ENCODE measurements at regions not wholly inside any gene's neighbourhood (a gene's known extent, or its start where the extent isn't known, plus 50 kb on each side); places are given as distances from the start of the nearest gene placed in this dataset.

- H3K4me3 ChIP-seq (ENCODE audit: low read depth, low read length): no peak overlapping the region
- TF ChIP-seq, protein P1, sequence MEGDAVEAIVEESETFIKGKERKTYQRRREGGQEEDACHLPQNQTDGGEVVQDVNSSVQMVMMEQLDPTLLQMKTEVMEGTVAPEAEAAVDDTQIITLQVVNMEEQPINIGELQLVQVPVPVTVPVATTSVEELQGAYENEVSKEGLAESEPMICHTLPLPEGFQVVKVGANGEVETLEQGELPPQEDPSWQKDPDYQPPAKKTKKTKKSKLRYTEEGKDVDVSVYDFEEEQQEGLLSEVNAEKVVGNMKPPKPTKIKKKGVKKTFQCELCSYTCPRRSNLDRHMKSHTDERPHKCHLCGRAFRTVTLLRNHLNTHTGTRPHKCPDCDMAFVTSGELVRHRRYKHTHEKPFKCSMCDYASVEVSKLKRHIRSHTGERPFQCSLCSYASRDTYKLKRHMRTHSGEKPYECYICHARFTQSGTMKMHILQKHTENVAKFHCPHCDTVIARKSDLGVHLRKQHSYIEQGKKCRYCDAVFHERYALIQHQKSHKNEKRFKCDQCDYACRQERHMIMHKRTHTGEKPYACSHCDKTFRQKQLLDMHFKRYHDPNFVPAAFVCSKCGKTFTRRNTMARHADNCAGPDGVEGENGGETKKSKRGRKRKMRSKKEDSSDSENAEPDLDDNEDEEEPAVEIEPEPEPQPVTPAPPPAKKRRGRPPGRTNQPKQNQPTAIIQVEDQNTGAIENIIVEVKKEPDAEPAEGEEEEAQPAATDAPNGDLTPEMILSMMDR (IDR thresholded peaks at IDR 0.05; ENCODE audit: insufficient read depth, low read depth, low read length): no peak
- no peak for DNase-seq (ENCODE audit: low read depth)
Measured at GRCh38 chr11:115889712-115890111, 385.5 kb upstream of the CADM1 start.

DNA sequence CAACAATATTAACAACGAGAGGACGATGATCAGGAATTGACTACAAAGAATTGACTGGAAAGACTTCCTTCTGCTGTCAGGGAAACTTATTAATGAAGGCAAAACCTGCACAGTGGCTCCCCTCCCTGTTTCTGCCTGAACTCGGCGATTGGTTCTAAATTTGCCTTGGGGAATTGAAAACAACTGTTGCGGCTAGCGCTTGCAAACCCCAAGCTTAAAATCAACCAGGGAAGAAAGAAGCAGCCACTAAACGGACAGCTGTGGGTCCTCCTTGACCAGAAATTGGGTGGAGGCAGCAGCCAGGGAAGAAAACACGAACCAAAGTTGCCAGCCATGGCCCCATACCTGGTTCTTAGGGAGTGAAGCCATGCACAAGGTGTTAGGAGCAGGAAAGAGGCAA is 383.5 kb upstream of the CADM1 start:
- TF ChIP-seq, protein P1 (IDR thresholded peaks at IDR 0.05; ENCODE audit: insufficient read depth, low read depth, low read length): no peak
- H3K4me3 ChIP-seq (ENCODE audit: low read depth, low read length): no peak overlapping the region
- DNase-seq (ENCODE audit: low read depth): no peak

- TF ChIP-seq, protein P1 (IDR thresholded peaks at IDR 0.05; ENCODE audit: insufficient read depth, low read depth, low read length): no peak
- H3K4me3 ChIP-seq (ENCODE audit: low read depth, low read length): no peak overlapping the region
- no peak for DNase-seq (ENCODE audit: low read depth)
Measured at GRCh38 chr11:115887316-115887715, 383.1 kb upstream of the CADM1 start.

- TF ChIP-seq, protein P1 (IDR thresholded peaks at IDR 0.05; ENCODE audit: insufficient read depth, low read depth, low read length): no peak
- no peak for DNase-seq (ENCODE audit: low read depth)
- H3K4me3 ChIP-seq (ENCODE audit: low read depth, low read length): no peak overlapping the region
Measured at GRCh38 chr11:115886422-115886733, 382.2 kb upstream of the CADM1 start.

GRCh38 chr11:115885535-115886421 is 381.6 kb upstream of the CADM1 start:
- TF ChIP-seq, protein P1 (IDR thresholded peaks at IDR 0.05; ENCODE audit: insufficient read depth, low read depth, low read length): no peak
- H3K4me3 ChIP-seq (ENCODE audit: low read depth, low read length): no peak overlapping the region
- DNase-seq (ENCODE audit: low read depth): no peak

GRCh38 chr11:115884800-115885534 is 380.8 kb upstream of the CADM1 start:
- TF ChIP-seq, protein P1 (IDR thresholded peaks at IDR 0.05; ENCODE audit: insufficient read depth, low read depth, low read length): no peak
- DNase-seq (ENCODE audit: low read depth): no peak
- H3K4me3 ChIP-seq (ENCODE audit: low read depth, low read length): no peak overlapping the region
